Activated naive CD8-positive, alpha-beta T cell treated with anti-CD3 and anti-CD28 coated beads, Interleukin-2, amount 50 U/mL, for 24 hours (primary cell): ENCODE measurements at regions not wholly inside any gene's neighbourhood (a gene's known extent, or its start where the extent isn't known, plus 50 kb on each side); places are given as distances from the start of the nearest gene placed in this dataset.
"Not testable (repeated sequence)": the region's sequence is repeated elsewhere in the genome, so short reads cannot be mapped to it uniquely, and the experiment has no call there.

Experiments used
- ATAC-seq: fragments of 150-1000 bp; cut with Tn5 transposase; one replicate; pipeline ENCODE4 v1.10.0; 2021
- DNase-seq: peaks from one replicate; pipeline ENCODE4 v3.0.0; 2021
- H3K27ac Mint-ChIP-seq: one replicate; pipeline ENCODE4 v1.8.0; 2021; ENCODE audit warnings: mild to moderate bottlenecking, mixed read lengths
- H3K27me3 Mint-ChIP-seq: one replicate; pipeline ENCODE4 v1.8.0; 2021; ENCODE audit warnings: mixed read lengths
- H3K36me3 Mint-ChIP-seq: one replicate; pipeline ENCODE4 v1.8.0; 2021; ENCODE audit warnings: low read depth, mixed read lengths
- H3K4me1 Mint-ChIP-seq: one replicate; pipeline ENCODE4 v1.8.0; 2021; ENCODE audit warnings: mixed read lengths
- H3K4me3 Mint-ChIP-seq: one replicate; pipeline ENCODE4 v1.8.0; 2021; ENCODE audit warnings: mild to moderate bottlenecking, moderate library complexity, mixed read lengths
- H3K9me3 Mint-ChIP-seq: one replicate; pipeline ENCODE4 v1.8.0; 2021; ENCODE audit warnings: mixed read lengths

DNA sequence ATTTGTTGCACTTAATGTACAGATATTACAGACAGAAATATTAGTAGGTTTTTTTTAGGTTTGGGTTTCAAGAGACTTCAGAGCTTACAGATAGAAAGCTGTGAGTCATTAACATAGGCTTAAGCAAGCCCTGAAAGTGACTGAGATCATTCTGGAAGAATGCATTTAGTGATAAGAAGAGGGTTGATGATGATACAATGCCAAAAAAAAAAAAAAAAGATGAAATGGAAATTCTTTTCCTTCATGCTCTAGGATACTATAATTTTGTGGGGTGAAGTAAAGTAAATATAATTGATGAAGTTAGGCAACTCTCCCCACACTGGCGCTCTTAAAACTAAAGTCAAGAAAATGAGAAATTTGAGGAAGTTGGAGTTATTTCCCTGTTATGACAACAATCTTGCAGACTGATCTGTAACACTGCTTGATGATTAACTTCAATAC lies 169.4 kb upstream of the ZNF385D start:
- no peak overlapping the region for H3K27ac Mint-ChIP-seq
- no peak for ATAC-seq

DNA sequence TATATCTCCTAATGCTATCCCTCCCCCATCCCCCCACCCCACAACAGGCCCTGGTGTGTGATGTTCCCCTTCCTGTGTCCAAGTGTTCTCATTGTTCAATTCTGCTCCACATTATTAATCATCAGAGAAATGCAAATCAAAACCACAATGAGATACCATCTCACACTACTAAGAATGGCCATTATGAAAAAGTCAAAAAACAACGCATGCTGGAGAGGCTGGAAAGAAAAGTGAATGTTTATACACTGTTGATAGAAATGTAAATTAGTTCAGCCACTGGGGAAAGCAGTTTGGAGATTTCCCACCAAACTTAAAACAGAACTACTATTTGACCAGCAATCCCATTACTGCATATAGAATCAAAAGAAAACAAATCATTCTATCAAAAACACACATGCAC lies 172.1 kb upstream of the ZNF385D start:
- H3K36me3 Mint-ChIP-seq, DNase-seq, H3K27me3 Mint-ChIP-seq, H3K27ac Mint-ChIP-seq, H3K9me3 Mint-ChIP-seq, H3K4me1 Mint-ChIP-seq, H3K4me3 Mint-ChIP-seq, ATAC-seq: not testable (repeated sequence)

More for the DNA sequence above, 169.4 kb upstream of the ZNF385D start:
- Mint-ChIP-seq H3K4me3 (no peak overlapping the region), H3K4me1 (no peaks in the 10 kb centered on the region), H3K9me3 (peaks cover 4% of the 10 kb centered on the region), H3K36me3 (no peaks in the 10 kb centered on the region), H3K27me3 (no peaks in the 10 kb centered on the region)
- DNase-seq = no peak

GRCh38 chr3:21927261-21927660 lies 176.3 kb upstream of the ZNF385D start:
- DNase-seq (no peak), ATAC-seq (no peak)
- peaks cover 6% of the 10 kb centered on the region for H3K9me3 Mint-ChIP-seq
- H3K4me3 Mint-ChIP-seq = no peak overlapping the region
- no peak overlapping the region for H3K27ac Mint-ChIP-seq
- no peaks in the 10 kb centered on the region for H3K4me1 Mint-ChIP-seq
- no peaks in the 10 kb centered on the region for H3K36me3 Mint-ChIP-seq
- H3K27me3 Mint-ChIP-seq = no peaks in the 10 kb centered on the region

DNA sequence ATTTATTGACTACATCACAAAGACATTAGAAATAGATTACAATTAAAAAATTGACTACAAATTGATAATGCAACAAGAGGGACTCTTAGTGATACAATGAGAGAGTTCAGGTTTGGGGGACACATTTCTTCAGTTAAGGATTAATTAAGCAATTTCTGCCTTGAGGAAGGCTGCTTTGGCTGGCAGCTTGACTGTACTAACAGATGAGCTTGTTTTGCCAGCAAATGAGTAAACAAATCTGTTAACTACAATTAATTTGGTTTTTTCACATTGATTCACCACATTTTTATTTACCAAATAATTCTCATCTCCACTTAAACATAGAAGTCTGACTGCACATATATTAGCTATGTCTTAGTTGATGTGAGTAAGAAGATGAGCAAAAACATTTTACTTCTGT lies 183.6 kb upstream of the ZNF385D start:
- peaks cover 10% of the 10 kb centered on the region for H3K9me3 Mint-ChIP-seq
- ATAC-seq (no peak), DNase-seq (no peak)
- H3K4me3 Mint-ChIP-seq = no peak overlapping the region
- H3K27ac Mint-ChIP-seq = no peak overlapping the region
- no peaks in the 10 kb centered on the region for H3K36me3 Mint-ChIP-seq
- no peaks in the 10 kb centered on the region for H3K4me1 Mint-ChIP-seq
- H3K27me3 Mint-ChIP-seq = no peaks in the 10 kb centered on the region

DNA sequence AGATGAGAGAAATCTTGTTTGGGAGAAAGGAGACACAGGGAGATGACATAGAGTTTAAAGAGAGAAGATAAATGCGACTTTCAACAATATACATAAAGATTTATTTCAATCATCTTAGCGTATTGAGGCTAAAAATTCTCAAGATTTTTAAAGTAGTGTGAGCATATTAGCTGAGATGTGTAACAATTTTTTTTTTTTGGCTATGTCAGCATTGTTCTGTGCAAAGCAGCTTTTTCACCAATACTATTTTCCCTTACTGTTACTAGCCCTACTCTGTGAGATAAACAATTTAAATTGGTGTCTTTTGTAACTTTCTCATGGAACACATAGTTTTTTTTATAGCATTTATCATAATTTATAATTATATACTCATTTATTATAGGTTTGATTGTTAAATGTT lies 185.2 kb upstream of the ZNF385D start:
- H3K9me3 Mint-ChIP-seq = peaks cover 13% of the 10 kb centered on the region
- H3K4me1 Mint-ChIP-seq = no peaks in the 10 kb centered on the region
- H3K4me3 Mint-ChIP-seq = no peak overlapping the region
- DNase-seq (no peak), ATAC-seq (no peak)
- no peaks in the 10 kb centered on the region for H3K36me3 Mint-ChIP-seq
- no peaks in the 10 kb centered on the region for H3K27me3 Mint-ChIP-seq
- H3K27ac Mint-ChIP-seq = no peak overlapping the region

GRCh38 chr3:21938267-21938681 lies 187.3 kb upstream of the ZNF385D start:
- H3K4me3 Mint-ChIP-seq = no peak overlapping the region
- no peak for DNase-seq
- peaks cover 9% of the 10 kb centered on the region for H3K9me3 Mint-ChIP-seq
- H3K27ac Mint-ChIP-seq = no peak overlapping the region
- no peaks in the 10 kb centered on the region for H3K4me1 Mint-ChIP-seq
- no peak for ATAC-seq
- H3K27me3 Mint-ChIP-seq = no peaks in the 10 kb centered on the region
- H3K36me3 Mint-ChIP-seq = no peaks in the 10 kb centered on the region

DNA sequence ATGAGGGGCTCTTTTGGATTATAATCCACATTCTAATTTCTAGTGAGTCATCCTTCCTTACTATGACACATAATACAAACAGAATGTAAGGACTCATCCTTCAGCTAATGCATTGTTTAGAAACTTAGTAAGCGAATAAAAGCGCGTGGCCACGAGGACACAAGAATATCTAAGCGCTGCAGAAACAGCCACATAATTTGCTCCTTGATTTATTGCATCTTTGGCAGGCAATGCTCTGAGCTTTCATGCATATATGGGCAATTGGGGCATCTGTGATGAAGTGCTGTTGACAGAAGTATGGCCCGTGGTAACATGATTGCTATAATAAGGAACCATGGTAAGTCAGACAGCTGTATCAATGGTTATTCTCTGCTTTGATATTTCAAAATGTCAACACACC lies 191.3 kb upstream of the ZNF385D start:
- no peaks in the 10 kb centered on the region for H3K4me1 Mint-ChIP-seq
- DNase-seq (no peak), ATAC-seq (no peak)
- peaks cover 4% of the 10 kb centered on the region for H3K9me3 Mint-ChIP-seq
- H3K27me3 Mint-ChIP-seq = no peaks in the 10 kb centered on the region
- no peak overlapping the region for H3K4me3 Mint-ChIP-seq
- no peaks in the 10 kb centered on the region for H3K36me3 Mint-ChIP-seq
- H3K27ac Mint-ChIP-seq = no peak overlapping the region

- Mint-ChIP-seq H3K4me3 (no peak overlapping the region), H3K27ac (no peak overlapping the region), H3K4me1 (no peaks in the 10 kb centered on the region), H3K36me3 (no peaks in the 10 kb centered on the region), H3K9me3 (peaks cover 4% of the 10 kb centered on the region), H3K27me3 (no peaks in the 10 kb centered on the region)
- ATAC-seq = no peak
- no peak for DNase-seq
Observed at GRCh38 chr3:21944251-21944650, 193.2 kb upstream of the ZNF385D start.

DNA sequence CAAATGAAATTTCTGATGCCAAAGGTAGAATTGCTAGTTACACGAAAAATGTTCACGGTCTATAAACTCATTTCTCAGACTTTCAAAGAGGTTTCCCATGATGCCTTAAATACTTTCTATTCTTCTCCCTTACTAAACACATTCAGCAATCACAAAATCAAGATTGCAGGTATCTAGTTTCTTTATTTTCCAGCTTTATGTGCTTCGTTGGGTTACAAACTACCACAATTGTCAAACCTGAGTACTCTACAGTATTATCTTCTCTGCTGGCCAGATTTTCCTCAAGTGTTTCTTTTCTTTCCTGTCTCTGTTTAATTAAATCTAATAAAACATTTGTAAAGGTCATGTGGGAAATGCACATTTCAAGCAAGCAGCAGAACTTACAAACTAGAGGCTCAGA lies 201.8 kb upstream of the ZNF385D start:
- H3K27me3 Mint-ChIP-seq = no peaks in the 10 kb centered on the region

GRCh38 chr3:21954709-21955108 lies 203.7 kb upstream of the ZNF385D start:
- Mint-ChIP-seq H3K9me3 (peaks cover 19% of the 10 kb centered on the region), H3K27me3 (no peaks in the 10 kb centered on the region), H3K27ac (no peak overlapping the region), H3K4me3 (no peak overlapping the region), H3K36me3 (peaks cover 2% of the 10 kb centered on the region), H3K4me1 (no peaks in the 10 kb centered on the region)
- no peak for ATAC-seq
- DNase-seq = no peak

More for the DNA sequence above, 201.8 kb upstream of the ZNF385D start:
- Mint-ChIP-seq H3K9me3 (peaks cover 19% of the 10 kb centered on the region), H3K27ac (no peak overlapping the region), H3K4me3 (no peak overlapping the region), H3K36me3 (peaks cover 2% of the 10 kb centered on the region), H3K4me1 (no peaks in the 10 kb centered on the region)
- no peak for ATAC-seq
- no peak for DNase-seq

DNA sequence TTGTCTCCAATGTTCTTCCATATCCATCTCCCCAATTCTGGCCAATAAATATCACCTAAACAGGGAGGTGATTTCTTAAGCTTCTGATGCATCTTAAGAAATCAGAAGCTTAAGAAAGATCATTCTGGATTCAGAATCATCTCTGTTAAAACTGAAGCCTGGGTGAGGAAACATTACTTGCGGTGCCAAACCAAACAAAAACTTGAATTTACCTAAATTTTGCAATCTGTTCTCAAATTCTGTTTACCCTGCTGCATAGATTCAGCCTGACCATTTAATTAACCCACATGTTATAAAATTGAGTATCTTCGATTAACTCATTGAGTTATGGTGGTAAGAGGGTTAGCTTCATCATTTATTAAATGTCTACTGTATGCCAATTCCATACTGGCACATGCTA lies 204.4 kb upstream of the ZNF385D start:
- Mint-ChIP-seq H3K4me1 (no peaks in the 10 kb centered on the region), H3K9me3 (peaks cover 15% of the 10 kb centered on the region), H3K36me3 (peaks cover 2% of the 10 kb centered on the region), H3K4me3 (no peak overlapping the region), H3K27ac (no peak overlapping the region), H3K27me3 (no peaks in the 10 kb centered on the region)
- DNase-seq (no peak), ATAC-seq (no peak)

DNA sequence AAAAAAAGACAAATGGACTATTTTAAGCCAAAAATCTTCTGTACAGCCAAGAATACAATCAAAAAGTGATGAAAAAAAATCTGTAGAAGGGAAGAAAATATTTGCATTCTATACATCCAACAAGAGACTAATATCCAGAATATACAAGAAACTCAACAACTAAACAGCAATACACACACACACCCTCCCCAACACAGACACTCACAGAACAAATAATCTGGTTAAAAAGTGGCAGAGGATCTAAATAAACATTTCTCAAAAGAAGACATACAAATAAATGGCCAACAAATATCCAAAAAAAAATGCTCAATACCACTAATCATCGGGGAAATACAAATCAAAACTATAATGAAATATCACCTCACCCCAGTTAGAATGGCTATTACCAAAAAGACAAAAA lies 209.0 kb upstream of the ZNF385D start:
- no peaks in the 10 kb centered on the region for H3K27me3 Mint-ChIP-seq
- no peaks in the 10 kb centered on the region for H3K36me3 Mint-ChIP-seq
- no peak overlapping the region for H3K27ac Mint-ChIP-seq
- ATAC-seq (no peak), DNase-seq (no peak)
- no peaks in the 10 kb centered on the region for H3K4me1 Mint-ChIP-seq
- H3K9me3 Mint-ChIP-seq = peaks cover 7% of the 10 kb centered on the region
- H3K4me3 Mint-ChIP-seq = no peak overlapping the region

GRCh38 chr3:21962456-21962855 lies 211.4 kb upstream of the ZNF385D start:
- Mint-ChIP-seq H3K27ac (no peak overlapping the region), H3K27me3 (no peaks in the 10 kb centered on the region), H3K4me3 (no peak overlapping the region), H3K4me1 (no peaks in the 10 kb centered on the region), H3K36me3 (no peaks in the 10 kb centered on the region), H3K9me3 (peaks cover 7% of the 10 kb centered on the region)
- DNase-seq (no peak), ATAC-seq (no peak)

DNA sequence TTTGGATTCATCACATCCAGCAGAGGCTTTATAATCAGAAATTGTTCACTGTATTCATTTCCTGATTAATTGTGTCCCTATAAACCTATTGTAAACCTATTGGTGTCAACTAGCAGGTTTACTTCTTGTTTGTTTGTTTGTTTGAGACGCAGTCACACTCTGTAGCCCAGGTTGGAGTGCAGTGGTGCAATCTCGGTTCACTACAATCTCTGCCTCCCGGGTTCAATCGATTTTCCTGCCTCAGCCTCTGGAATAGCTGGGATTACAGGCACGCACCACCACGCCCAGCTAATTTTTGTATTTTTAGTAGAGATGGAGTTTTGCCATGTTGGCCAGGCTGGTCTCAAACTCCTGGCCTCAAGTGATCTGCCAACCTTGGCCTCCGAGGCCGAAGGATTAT lies 215.4 kb upstream of the ZNF385D start:
- H3K4me3 Mint-ChIP-seq, H3K9me3 Mint-ChIP-seq, H3K36me3 Mint-ChIP-seq, ATAC-seq, H3K4me1 Mint-ChIP-seq, DNase-seq, H3K27ac Mint-ChIP-seq, H3K27me3 Mint-ChIP-seq: not testable (repeated sequence)

DNA sequence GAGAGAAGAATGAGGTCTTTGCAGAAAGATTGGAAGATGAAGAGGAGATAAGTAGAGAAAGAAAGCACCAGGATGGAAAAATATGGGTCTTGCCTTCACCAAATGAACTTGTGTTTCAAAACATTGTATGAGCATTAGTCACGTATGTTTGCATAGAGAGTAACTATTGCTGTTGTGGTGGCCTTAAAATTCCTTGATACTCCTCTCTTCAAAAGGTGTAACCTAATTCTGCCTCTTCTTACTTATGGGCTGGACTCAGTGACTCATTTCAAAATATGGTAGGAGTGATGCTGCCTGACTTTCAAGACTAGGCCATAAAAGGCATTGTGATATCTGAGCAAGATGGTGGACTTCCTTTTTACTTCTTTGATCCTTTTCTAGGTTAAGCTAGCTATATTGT lies 228.7 kb upstream of the ZNF385D start:
- no peaks in the 10 kb centered on the region for H3K36me3 Mint-ChIP-seq
- peaks cover 14% of the 10 kb centered on the region for H3K9me3 Mint-ChIP-seq
- H3K27me3 Mint-ChIP-seq = no peaks in the 10 kb centered on the region
- ATAC-seq (no peak), DNase-seq (no peak)
- H3K4me3 Mint-ChIP-seq = no peak overlapping the region
- no peaks in the 10 kb centered on the region for H3K4me1 Mint-ChIP-seq
- no peak overlapping the region for H3K27ac Mint-ChIP-seq

DNA sequence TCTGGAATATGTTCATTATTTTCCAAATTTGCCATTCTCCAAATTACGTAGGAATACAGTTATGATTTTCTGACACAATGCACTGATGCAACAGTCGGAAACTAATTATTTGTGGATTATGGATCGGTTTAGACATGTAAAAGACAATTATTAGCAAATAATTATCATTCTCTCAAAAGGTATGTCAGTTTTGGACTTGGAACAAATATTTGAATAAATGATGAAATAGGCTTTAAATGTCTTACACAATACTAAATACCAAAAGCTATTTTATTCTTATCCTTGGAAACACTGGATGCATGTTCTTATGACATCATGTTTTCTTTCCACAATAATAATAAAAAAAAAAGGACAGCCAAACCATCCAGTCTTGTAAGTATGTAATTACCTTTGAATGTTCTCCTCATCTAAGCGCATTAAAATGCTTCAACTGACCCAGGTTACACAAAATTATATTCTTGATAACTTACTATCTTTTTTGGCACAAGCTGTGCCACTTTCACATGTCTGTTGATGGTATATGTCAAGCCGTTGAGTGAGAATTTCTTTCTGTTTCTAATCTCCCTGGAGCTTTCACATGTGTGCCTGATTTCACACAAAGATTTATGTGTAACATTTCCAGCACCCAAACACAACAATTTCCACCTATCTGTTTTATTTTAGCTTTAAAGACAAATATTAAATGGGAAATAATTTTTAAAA lies 238.5 kb upstream of the ZNF385D start:
- Mint-ChIP-seq H3K4me1 (no peaks in the 10 kb centered on the region), H3K9me3 (peaks cover 4% of the 10 kb centered on the region), H3K27ac (no peak overlapping the region), H3K27me3 (no peaks in the 10 kb centered on the region), H3K4me3 (no peak overlapping the region), H3K36me3 (no peaks in the 10 kb centered on the region)
- no peak for ATAC-seq
- DNase-seq = no peak
